Breast epithelium (tissue), 4 donors: ENCODE measurements at regions not wholly inside any gene's neighbourhood (a gene's known extent, or its start where the extent isn't known, plus 50 kb on each side); places are given as distances from the start of the nearest gene placed in this dataset.

ENCODE experiments used
- DNase-seq, 2 donors: peaks; one replicate each; pipeline ENCODE4 v3.0.0-alpha.2; 2019; ENCODE audit warnings: low spot score in 2 of 2
- H3K27ac ChIP-seq, 2 donors: fragments of 200-600 bp; sonication (generic) in 1 of 2; one replicate each; pipeline ENCODE4 v1.5.1; 2016 to 2019; ENCODE audit warnings: mild to moderate bottlenecking in 1 of 2
- H3K27me3 ChIP-seq, 2 donors: fragments of 200-600 bp; sonication (generic) in 1 of 2; one replicate each; pipeline versions ENCODE4 v1.5.1 to v1.6.0; 2017 to 2019; ENCODE audit warnings: control low read depth in 1 of 2, mild to moderate bottlenecking in 1 of 2
- H3K36me3 ChIP-seq: fragments of 200-600 bp; one replicate; pipeline ENCODE4 v1.5.1; 2019
- H3K4me1 ChIP-seq, 2 donors: fragments of 200-600 bp; sonication (generic); one replicate each; pipeline ENCODE4 v1.5.1; 2016 to 2019; ENCODE audit warnings: control low read depth in 1 of 2
- H3K4me3 ChIP-seq, 3 donors: fragments of 200-600 bp; sonication (generic); 1 replicate in 2 of 3; 2 replicates in 1 of 3; pipeline ENCODE4 v1.5.1; 2016 to 2019; ENCODE audit warnings: mild to moderate bottlenecking in 3 of 3, moderate library complexity in 2 of 3
- H3K9me3 ChIP-seq, 2 donors: fragments of 200-600 bp; sonication (generic) in 1 of 2; one replicate each; pipeline ENCODE4 v1.5.1; 2016 to 2019; ENCODE audit warnings: control low read depth in 1 of 2
- CTCF ChIP-seq, 3 donors: fragments of 450-650 bp; IDR thresholded peaks; one replicate each; pipeline ENCODE4 v1.5.1; 2016 to 2017; ENCODE audit warnings: antibody characterized with exemption in 3 of 3, mild to moderate bottlenecking in 3 of 3, moderate library complexity in 3 of 3
- POLR2A ChIP-seq: fragments of 450-650 bp; IDR thresholded peaks from one replicate; pipeline ENCODE4 v1.6.1; 2016; ENCODE audit warnings: antibody characterized with exemption, mild to moderate bottlenecking, moderate library complexity
- POLR2AphosphoS5 ChIP-seq, 3 donors: sonication (generic); formaldehyde crosslinking; IDR thresholded peaks; one replicate each; pipeline ENCODE4 v1.6.1; 2017; ENCODE audit warnings: antibody characterized with exemption in 3 of 3
- intact Hi-C: fragments of 100-400 bp; cut with DNase I; formaldehyde crosslinking; loops from one replicate; pipeline ENCODE4 v1.15.1; 2023; ENCODE audit warnings: low total_unique reads

- TF ChIP-seq POLR2AphosphoS5 (IDR thresholded peaks at IDR 0.05) (no peak), POLR2A (no peak), CTCF (IDR thresholded peaks at IDR 0.05) (no peak)
- intact Hi-C loops: no loop called here
- Histone ChIP-seq H3K4me1 (no peaks in the 10 kb centered on the region), H3K27ac (no peak overlapping the region), H3K4me3 (no peak overlapping the region), H3K36me3 (no peaks in the 10 kb centered on the region), H3K27me3 (no peaks in the 10 kb centered on the region), H3K9me3 (no peaks in the 10 kb centered on the region)
- DNase-seq: no peak
Observed at GRCh38 chr6:2552526-2553154, 198.1 kb downstream of the MYLK4 start.

- Histone ChIP-seq H3K9me3 (no peaks in the 10 kb centered on the region), H3K36me3 (no peaks in the 10 kb centered on the region), H3K4me3 (no peak overlapping the region), H3K27ac (no peak overlapping the region), H3K27me3 (no peaks in the 10 kb centered on the region), H3K4me1 (no peaks in the 10 kb centered on the region)
- intact Hi-C loops: no loop called here
- no peak for DNase-seq
- TF ChIP-seq POLR2AphosphoS5 (IDR thresholded peaks at IDR 0.05) (no peak), POLR2A (no peak), CTCF (IDR thresholded peaks at IDR 0.05) (no peak)
Observed at GRCh38 chr6:2551705-2552104, 199.0 kb downstream of the MYLK4 start.

- DNase-seq: no peak
- no peak for TF ChIP-seq CTCF (IDR thresholded peaks at IDR 0.05)
- TF ChIP-seq POLR2AphosphoS5 (IDR thresholded peaks at IDR 0.05): no peak
- no peak for TF ChIP-seq POLR2A
- no peak overlapping the region for H3K4me3 ChIP-seq
- no peaks in the 10 kb centered on the region for H3K27me3 ChIP-seq
- no peaks in the 10 kb centered on the region for H3K36me3 ChIP-seq
- intact Hi-C loops: no loop called here
- no peaks in the 10 kb centered on the region for H3K9me3 ChIP-seq
- H3K27ac ChIP-seq: no peak overlapping the region
- no peaks in the 10 kb centered on the region for H3K4me1 ChIP-seq
Observed at GRCh38 chr6:2550247-2550646, 200.5 kb downstream of the MYLK4 start.

GRCh38 chr6:2549834-2550233, 200.9 kb downstream of the MYLK4 start:
- TF ChIP-seq POLR2AphosphoS5 (IDR thresholded peaks at IDR 0.05): no peak
- TF ChIP-seq POLR2A: no peak
- TF ChIP-seq CTCF (IDR thresholded peaks at IDR 0.05): no peak
- Histone ChIP-seq H3K4me1 (no peaks in the 10 kb centered on the region), H3K27ac (no peak overlapping the region), H3K36me3 (no peaks in the 10 kb centered on the region), H3K4me3 (no peak overlapping the region), H3K27me3 (no peaks in the 10 kb centered on the region), H3K9me3 (no peaks in the 10 kb centered on the region)
- DNase-seq: no peak
- intact Hi-C loops: no loop called here

- H3K27ac ChIP-seq: no peak overlapping the region
- no peaks in the 10 kb centered on the region for H3K9me3 ChIP-seq
- intact Hi-C loops: no loop called here
- H3K4me3 ChIP-seq: no peak overlapping the region
- no peaks in the 10 kb centered on the region for H3K4me1 ChIP-seq
- TF ChIP-seq POLR2A: no peak
- no peak for TF ChIP-seq POLR2AphosphoS5 (IDR thresholded peaks at IDR 0.05)
- no peak for TF ChIP-seq CTCF (IDR thresholded peaks at IDR 0.05)
- H3K36me3 ChIP-seq: no peaks in the 10 kb centered on the region
- no peak for DNase-seq
- H3K27me3 ChIP-seq: no peaks in the 10 kb centered on the region
Observed at GRCh38 chr6:2547355-2547754, 203.4 kb downstream of the MYLK4 start.
